H9 (cell line): ENCODE measurements at regions not wholly inside any gene's neighbourhood (a gene's known extent, or its start where the extent isn't known, plus 50 kb on each side); places are given as distances from the start of the nearest gene placed in this dataset.

ENCODE experiments used
- DNase-seq: peaks from one replicate; pipeline ENCODE4 v3.0.0-alpha.2; 2017
- H2AFZ ChIP-seq: one replicate; pipeline ENCODE4 v1.6.1; 2013; ENCODE audit warnings: mild to moderate bottlenecking, low read length, control low read depth, moderate library complexity
- H2AK5ac ChIP-seq: 2 replicates; pipeline ENCODE4 v1.6.1; 2013; ENCODE audit warnings: low read length, control low read depth, mixed read lengths; ENCODE audit not compliant: insufficient read length
- H2BK120ac ChIP-seq: one replicate; pipeline ENCODE4 v1.6.1; 2013; ENCODE audit warnings: low read depth, mild to moderate bottlenecking, low read length, control low read depth, inconsistent platforms; ENCODE audit not compliant: poor library complexity, severe bottlenecking
- H2BK12ac ChIP-seq: 2 replicates; pipeline ENCODE4 v1.6.1; 2013; ENCODE audit warnings: low read length, control low read depth, mixed read lengths, low read depth; ENCODE audit not compliant: insufficient read length
- H2BK15ac ChIP-seq: 2 replicates; pipeline ENCODE4 v1.6.1; 2013; ENCODE audit warnings: low read depth, low read length, control low read depth
- H2BK20ac ChIP-seq: one replicate; pipeline ENCODE4 v1.6.1; 2013; ENCODE audit warnings: low read depth, mild to moderate bottlenecking, low read length, control low read depth, inconsistent platforms; ENCODE audit not compliant: poor library complexity, severe bottlenecking
- H2BK5ac ChIP-seq: 2 replicates; pipeline ENCODE4 v1.6.1; 2013; ENCODE audit warnings: low read length, control low read depth, mixed read lengths; ENCODE audit not compliant: insufficient read length
- H3K14ac ChIP-seq: 2 replicates; pipeline ENCODE4 v1.6.1; 2013; ENCODE audit warnings: low read length, control low read depth; ENCODE audit not compliant: insufficient read depth
- H3K18ac ChIP-seq: 2 replicates; pipeline ENCODE4 v1.6.1; 2013; ENCODE audit warnings: low read depth, mild to moderate bottlenecking, mixed read lengths, low read length, control low read depth; ENCODE audit not compliant: insufficient read length
- H3K23ac ChIP-seq: 2 replicates; pipeline ENCODE4 v1.6.1; 2013; ENCODE audit warnings: low read length, control low read depth, mixed read lengths, low read depth; ENCODE audit not compliant: insufficient read length
- H3K23me2 ChIP-seq: 2 replicates; pipeline ENCODE4 v1.6.1; 2013; ENCODE audit warnings: low read depth, mild to moderate bottlenecking, mixed read lengths, low read length, control low read depth; ENCODE audit not compliant: insufficient read length, poor library complexity, severe bottlenecking
- H3K27ac ChIP-seq: 2 replicates; pipeline ENCODE4 v1.5.1; 2013; ENCODE audit warnings: low read length, control low read depth, mixed read lengths, low read depth; ENCODE audit not compliant: insufficient read length
- H3K27me3 ChIP-seq: 2 replicates; pipeline ENCODE4 v1.6.1; 2013; ENCODE audit warnings: low read length, control low read depth, inconsistent platforms; ENCODE audit not compliant: insufficient read depth
- H3K4ac ChIP-seq: 2 replicates; pipeline ENCODE4 v1.6.1; 2013; ENCODE audit warnings: low read depth, mild to moderate bottlenecking, control low read depth, inconsistent platforms, low read length, moderate library complexity
- H3K4me1 ChIP-seq: 2 replicates; pipeline ENCODE4 v1.6.1; 2013; ENCODE audit warnings: low read length, control low read depth, inconsistent platforms; ENCODE audit not compliant: insufficient read depth
- H3K4me2 ChIP-seq: 2 replicates; pipeline ENCODE4 v1.6.1; 2013; ENCODE audit warnings: low read length, control low read depth, mixed read lengths; ENCODE audit not compliant: insufficient read length, insufficient read depth
- H3K56ac ChIP-seq: 2 replicates; pipeline ENCODE4 v1.6.1; 2013; ENCODE audit warnings: low read depth, mild to moderate bottlenecking, mixed read lengths, low read length, control low read depth; ENCODE audit not compliant: insufficient read length
- H3K79me1 ChIP-seq: 2 replicates; pipeline ENCODE4 v1.6.1; 2013; ENCODE audit warnings: low read depth, mild to moderate bottlenecking, moderate library complexity, low read length, control low read depth, inconsistent platforms; ENCODE audit not compliant: insufficient read depth, poor library complexity, severe bottlenecking
- H3K79me2 ChIP-seq: 2 replicates; pipeline ENCODE4 v1.6.1; 2013; ENCODE audit warnings: low read length, control low read depth, inconsistent platforms; ENCODE audit not compliant: insufficient read depth
- H3K9ac ChIP-seq: 2 replicates; pipeline ENCODE4 v1.6.1; 2013; ENCODE audit warnings: low read length, control low read depth, mixed read lengths; ENCODE audit not compliant: insufficient read length; ENCODE audit errors: extremely low read depth
- H3K9me3 ChIP-seq: one replicate; pipeline ENCODE4 v1.6.1; 2013; ENCODE audit warnings: low read depth, low read length, inconsistent platforms; ENCODE audit not compliant: control insufficient read depth
- H3T11ph ChIP-seq: one replicate; pipeline ENCODE4 v1.6.1; 2013; ENCODE audit warnings: mild to moderate bottlenecking, low read length, control low read depth, inconsistent platforms
- H4K20me1 ChIP-seq: one replicate; pipeline ENCODE4 v1.6.1; 2013; ENCODE audit not compliant: control insufficient read depth, insufficient read length, insufficient read depth
- H4K5ac ChIP-seq: 2 replicates; pipeline ENCODE4 v1.6.1; 2013; ENCODE audit warnings: low read depth, mild to moderate bottlenecking, mixed read lengths, low read length, control low read depth; ENCODE audit not compliant: insufficient read length
- H4K8ac ChIP-seq: replicated peaks from 2 replicates; pipeline ENCODE4 v1.6.1; 2013; ENCODE audit warnings: low read length, control low read depth, mixed read lengths, low read depth; ENCODE audit not compliant: insufficient read length
- H4K91ac ChIP-seq: 2 replicates; pipeline ENCODE4 v1.6.1; 2013; ENCODE audit warnings: low read depth, mild to moderate bottlenecking, moderate library complexity, mixed read lengths, low read length, control low read depth; ENCODE audit not compliant: insufficient read length
- H3K27ac Mint-ChIP-seq, 3 experiments: 2 replicates in 2 of 3; 3 replicates in 1 of 3; pipeline ENCODE4 v1.8.0; 2020 to 2021; ENCODE audit warnings: mixed read lengths in 3 of 3, mild to moderate bottlenecking in 1 of 3, moderate library complexity in 1 of 3
- H3K27me3 Mint-ChIP-seq: 2 replicates; pipeline ENCODE4 v1.8.0; 2021; ENCODE audit warnings: low read depth, mild to moderate bottlenecking, moderate library complexity, mixed read lengths
- H3K36me3 Mint-ChIP-seq, 3 experiments: 2 replicates in 2 of 3; 3 replicates in 1 of 3; pipeline ENCODE4 v1.8.0; 2020 to 2021; ENCODE audit warnings: low read depth in 3 of 3, mixed read lengths in 3 of 3; ENCODE audit not compliant: insufficient read depth in 1 of 3
- H3K4me1 Mint-ChIP-seq, 2 experiments: 2 replicates each; pipeline ENCODE4 v1.8.0; 2020; ENCODE audit warnings: mixed read lengths in 2 of 2
- H3K4me3 Mint-ChIP-seq, 2 experiments: 2 replicates in 1 of 2; 3 replicates in 1 of 2; pipeline ENCODE4 v1.8.0; 2020 to 2021; ENCODE audit warnings: mild to moderate bottlenecking in 2 of 2, mixed read lengths in 2 of 2, moderate library complexity in 1 of 2
- H3K9me3 Mint-ChIP-seq, 2 experiments: 2 replicates in 1 of 2; 3 replicates in 1 of 2; pipeline ENCODE4 v1.8.0; 2020; ENCODE audit warnings: mild to moderate bottlenecking in 2 of 2, mixed read lengths in 2 of 2, moderate library complexity in 1 of 2
- WGBS: extraction: QIAGEN DNeasy Blood & Tissue Kit; methylation state at CpG from one replicate; pipeline ENCODE4 v1.1.7; 2013; ENCODE audit warnings: missing lambda C conversion rate, low lambda C conversion rate, mixed read lengths; ENCODE audit not compliant: insufficient read length; ENCODE audit errors: extremely low coverage; 5-methylcytosine and 5-hydroxymethylcytosine counted together
- TF ChIP-seq, protein P1 (sequence below): fragments of 200-600 bp; sonication (generic); conservative IDR thresholded peaks from 3 replicates; pipeline ENCODE4 v1.8.0; 2021; ENCODE audit warnings: antibody characterized with exemption, mild to moderate bottlenecking

DNA sequence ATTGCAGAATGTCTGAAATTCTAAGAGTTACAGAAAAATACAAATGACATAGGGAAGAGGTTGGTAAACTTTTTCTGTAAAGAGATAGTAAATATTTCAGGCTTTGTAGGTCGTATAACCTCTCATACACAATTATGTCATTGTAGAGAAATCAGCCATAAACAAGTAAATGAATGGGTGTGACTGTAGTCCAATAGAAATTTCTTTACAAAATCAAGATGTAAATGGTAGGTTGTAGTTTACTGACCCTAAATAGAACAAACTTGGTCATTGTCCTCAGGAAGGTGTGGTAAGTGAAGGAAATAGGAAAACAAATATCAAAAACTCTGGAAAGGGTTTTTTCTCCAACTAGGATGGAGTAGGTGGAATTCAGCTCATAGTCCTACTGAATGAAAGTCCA lies 415.5 kb upstream of the SPHKAP start:
- no peak overlapping the region for H3T11ph ChIP-seq
- H3K79me1 ChIP-seq, result no peaks in the 10 kb centered on the region
- Mint-ChIP-seq H3K27ac (no peak overlapping the region), H3K36me3 (no peaks in the 10 kb centered on the region), H3K4me3 (no peak overlapping the region), H3K4me1 (no peaks in the 10 kb centered on the region), H3K27me3 (no peaks in the 10 kb centered on the region), H3K9me3 (no peaks in the 10 kb centered on the region)
- no peak overlapping the region for H3K4me2 ChIP-seq
- H4K8ac ChIP-seq, result no peak overlapping the region
- no peak overlapping the region for H3K23ac ChIP-seq
- H2BK5ac ChIP-seq, result no peak overlapping the region
- H4K20me1 ChIP-seq, result no peaks in the 10 kb centered on the region
- H3K27ac ChIP-seq, result no peak overlapping the region
- no peak overlapping the region for H2BK15ac ChIP-seq
- no peaks in the 10 kb centered on the region for H3K27me3 ChIP-seq
- no peak for DNase-seq
- H3K18ac ChIP-seq, result no peak overlapping the region
- H2BK12ac ChIP-seq, result no peak overlapping the region
- no peak overlapping the region for H3K56ac ChIP-seq
- no peak overlapping the region for H4K91ac ChIP-seq
- H3K9ac ChIP-seq, result no peak overlapping the region
- no peak overlapping the region for H3K14ac ChIP-seq
- no peak overlapping the region for H2BK120ac ChIP-seq
- no peaks in the 10 kb centered on the region for H3K79me2 ChIP-seq
- TF ChIP-seq, protein P1, sequence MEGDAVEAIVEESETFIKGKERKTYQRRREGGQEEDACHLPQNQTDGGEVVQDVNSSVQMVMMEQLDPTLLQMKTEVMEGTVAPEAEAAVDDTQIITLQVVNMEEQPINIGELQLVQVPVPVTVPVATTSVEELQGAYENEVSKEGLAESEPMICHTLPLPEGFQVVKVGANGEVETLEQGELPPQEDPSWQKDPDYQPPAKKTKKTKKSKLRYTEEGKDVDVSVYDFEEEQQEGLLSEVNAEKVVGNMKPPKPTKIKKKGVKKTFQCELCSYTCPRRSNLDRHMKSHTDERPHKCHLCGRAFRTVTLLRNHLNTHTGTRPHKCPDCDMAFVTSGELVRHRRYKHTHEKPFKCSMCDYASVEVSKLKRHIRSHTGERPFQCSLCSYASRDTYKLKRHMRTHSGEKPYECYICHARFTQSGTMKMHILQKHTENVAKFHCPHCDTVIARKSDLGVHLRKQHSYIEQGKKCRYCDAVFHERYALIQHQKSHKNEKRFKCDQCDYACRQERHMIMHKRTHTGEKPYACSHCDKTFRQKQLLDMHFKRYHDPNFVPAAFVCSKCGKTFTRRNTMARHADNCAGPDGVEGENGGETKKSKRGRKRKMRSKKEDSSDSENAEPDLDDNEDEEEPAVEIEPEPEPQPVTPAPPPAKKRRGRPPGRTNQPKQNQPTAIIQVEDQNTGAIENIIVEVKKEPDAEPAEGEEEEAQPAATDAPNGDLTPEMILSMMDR, result no peak
- no peaks in the 10 kb centered on the region for H3K23me2 ChIP-seq
- WGBS, result no CpG with 5 or more reads among the region's 1 CpG
- no peak overlapping the region for H2AK5ac ChIP-seq
- H2AFZ ChIP-seq, result no peak overlapping the region
- no peaks in the 10 kb centered on the region for H3K9me3 ChIP-seq
- no peak overlapping the region for H3K4ac ChIP-seq
- no peak overlapping the region for H2BK20ac ChIP-seq
- no peaks in the 10 kb centered on the region for H3K4me1 ChIP-seq
- no peak overlapping the region for H4K5ac ChIP-seq
